ENCODE measurements at regions not wholly inside any gene's neighbourhood (a gene's known extent, or its start where the extent isn't known, plus 50 kb on each side); places are given as distances from the start of the nearest gene placed in this dataset.

DNA sequence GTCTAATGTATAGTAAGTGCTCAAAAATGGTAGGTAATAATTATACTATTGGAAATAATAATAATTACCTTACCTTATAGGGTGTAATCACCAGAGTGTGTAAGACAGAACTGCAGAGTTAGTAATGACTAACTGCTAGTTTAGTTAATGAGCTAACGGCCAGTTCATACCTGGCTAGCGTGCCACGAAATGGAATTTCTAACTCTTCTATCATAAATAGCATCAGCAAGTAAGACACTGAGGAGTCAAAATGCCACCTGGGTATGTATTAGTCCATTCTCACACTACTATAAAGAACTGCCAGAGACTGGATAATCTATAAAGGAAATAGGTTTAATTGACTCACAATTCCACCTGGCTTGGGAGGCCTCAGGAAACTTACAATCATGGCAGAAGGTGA lies 63.4 kb upstream of the CEP85L start:
- Histone ChIP-seq H3K4me1 (ENCODE audit: insufficient read depth) (peaks cover 5% of the 10 kb centered on the region), H3K27ac (no peak overlapping the region), H3K4me2 (no peak overlapping the region), H2AFZ (no peak overlapping the region), H3K79me2 (no peaks in the 10 kb centered on the region), H4K20me1 (ENCODE audit: insufficient read depth, poor library complexity, severe bottlenecking) (no peaks in the 10 kb centered on the region), H3K4me3 (no peak overlapping the region), H3K36me3 (replicated peaks; ENCODE audit: insufficient read depth, low read depth) (no peaks in the 10 kb centered on the region), H3K9me3 (ENCODE audit: low read depth) (no peaks in the 10 kb centered on the region), H3K9me2 (replicated peaks; ENCODE audit: insufficient read depth) (no peaks in the 10 kb centered on the region), H3K27me3 (no peaks in the 10 kb centered on the region)
- TF ChIP-seq EZH2 (IDR thresholded peaks at IDR 0.05; ENCODE audit: borderline replicate concordance) (no peak), EZH2phosphoT487 (IDR thresholded peaks at IDR 0.05; ENCODE audit: low read depth, severe bottlenecking, unreplicated experiment) (no peak)
- TF ChIP-seq, protein P1, sequence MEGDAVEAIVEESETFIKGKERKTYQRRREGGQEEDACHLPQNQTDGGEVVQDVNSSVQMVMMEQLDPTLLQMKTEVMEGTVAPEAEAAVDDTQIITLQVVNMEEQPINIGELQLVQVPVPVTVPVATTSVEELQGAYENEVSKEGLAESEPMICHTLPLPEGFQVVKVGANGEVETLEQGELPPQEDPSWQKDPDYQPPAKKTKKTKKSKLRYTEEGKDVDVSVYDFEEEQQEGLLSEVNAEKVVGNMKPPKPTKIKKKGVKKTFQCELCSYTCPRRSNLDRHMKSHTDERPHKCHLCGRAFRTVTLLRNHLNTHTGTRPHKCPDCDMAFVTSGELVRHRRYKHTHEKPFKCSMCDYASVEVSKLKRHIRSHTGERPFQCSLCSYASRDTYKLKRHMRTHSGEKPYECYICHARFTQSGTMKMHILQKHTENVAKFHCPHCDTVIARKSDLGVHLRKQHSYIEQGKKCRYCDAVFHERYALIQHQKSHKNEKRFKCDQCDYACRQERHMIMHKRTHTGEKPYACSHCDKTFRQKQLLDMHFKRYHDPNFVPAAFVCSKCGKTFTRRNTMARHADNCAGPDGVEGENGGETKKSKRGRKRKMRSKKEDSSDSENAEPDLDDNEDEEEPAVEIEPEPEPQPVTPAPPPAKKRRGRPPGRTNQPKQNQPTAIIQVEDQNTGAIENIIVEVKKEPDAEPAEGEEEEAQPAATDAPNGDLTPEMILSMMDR (IDR thresholded peaks at IDR 0.05; ENCODE audit: poor library complexity) = no peak
- 99% methylated on average over 3 of the region's 3 CpGs for WGBS (ENCODE audit: low lambda C conversion rate, missing lambda C conversion rate)
- no peak for DNase-seq (ENCODE audit: low spot score)

DNA sequence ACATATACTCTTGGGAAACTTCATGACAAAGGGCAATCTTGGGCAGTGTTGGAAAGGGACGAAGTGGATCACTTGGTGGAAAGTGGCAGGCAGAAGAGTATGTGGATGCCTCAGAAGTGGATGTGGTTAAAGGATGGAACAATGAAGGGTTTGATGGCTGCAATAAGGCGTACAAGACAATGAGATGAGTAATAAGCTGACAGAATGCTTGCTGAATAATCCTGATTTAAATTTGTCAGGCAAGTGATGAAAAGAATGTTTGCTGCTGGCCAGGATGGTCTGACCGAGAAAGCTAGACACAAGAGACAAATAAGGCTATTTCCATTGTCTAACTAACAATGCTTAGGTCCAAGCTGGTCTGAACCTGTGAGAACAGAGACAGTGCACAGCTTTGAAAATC lies 61.6 kb upstream of the CEP85L start:
- peaks cover 17% of the 10 kb centered on the region for H3K4me1 ChIP-seq (ENCODE audit: insufficient read depth)
- DNase-seq (ENCODE audit: low spot score) = no peak
- WGBS (ENCODE audit: low lambda C conversion rate, missing lambda C conversion rate) = 83% methylated on average over 3 of the region's 3 CpGs
- TF ChIP-seq EZH2 (IDR thresholded peaks at IDR 0.05; ENCODE audit: borderline replicate concordance) = no peak
- no peak for TF ChIP-seq EZH2phosphoT487 (IDR thresholded peaks at IDR 0.05; ENCODE audit: low read depth, severe bottlenecking, unreplicated experiment)
- TF ChIP-seq, protein P1 (IDR thresholded peaks at IDR 0.05; ENCODE audit: poor library complexity) = no peak
- H4K20me1 ChIP-seq (ENCODE audit: insufficient read depth, poor library complexity, severe bottlenecking) = no peaks in the 10 kb centered on the region
- H3K27me3 ChIP-seq = no peaks in the 10 kb centered on the region
- H3K9me2 ChIP-seq (replicated peaks; ENCODE audit: insufficient read depth) = no peaks in the 10 kb centered on the region
- no peak overlapping the region for H3K27ac ChIP-seq
- no peak overlapping the region for H3K4me3 ChIP-seq
- no peak overlapping the region for H3K4me2 ChIP-seq
- H2AFZ ChIP-seq = no peak overlapping the region
- no peaks in the 10 kb centered on the region for H3K9me3 ChIP-seq (ENCODE audit: low read depth)
- H3K79me2 ChIP-seq = no peaks in the 10 kb centered on the region
- no peaks in the 10 kb centered on the region for H3K36me3 ChIP-seq (replicated peaks; ENCODE audit: insufficient read depth, low read depth)

DNA sequence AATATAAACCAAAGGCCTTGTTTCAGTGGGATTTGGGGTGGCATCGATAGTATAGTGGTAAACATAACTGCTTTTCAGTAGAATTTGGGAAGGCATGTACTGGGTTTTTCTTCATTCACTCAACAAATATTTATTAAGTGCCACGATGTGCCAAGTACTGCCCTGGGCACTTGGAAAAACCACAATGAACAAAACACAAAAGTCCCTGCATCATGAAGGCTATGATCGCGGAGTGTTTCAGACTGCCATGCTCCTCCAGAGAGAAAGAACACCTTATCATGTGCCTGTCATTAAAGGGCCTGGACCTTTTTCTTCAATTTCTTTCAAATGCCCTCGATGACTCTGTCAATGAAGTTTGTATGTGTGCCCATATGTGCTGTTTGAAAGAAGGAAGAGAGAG lies 59.2 kb upstream of the CEP85L start:
- H3K36me3 ChIP-seq (replicated peaks; ENCODE audit: insufficient read depth, low read depth) = no peaks in the 10 kb centered on the region
- H3K9me2 ChIP-seq (replicated peaks; ENCODE audit: insufficient read depth) = no peaks in the 10 kb centered on the region
- peaks cover 17% of the 10 kb centered on the region for H3K4me1 ChIP-seq (ENCODE audit: insufficient read depth)
- H3K27ac ChIP-seq = no peak overlapping the region
- DNase-seq (ENCODE audit: low spot score) = no peak
- H2AFZ ChIP-seq = no peak overlapping the region
- TF ChIP-seq EZH2 (IDR thresholded peaks at IDR 0.05; ENCODE audit: borderline replicate concordance) (no peak), EZH2phosphoT487 (IDR thresholded peaks at IDR 0.05; ENCODE audit: low read depth, severe bottlenecking, unreplicated experiment) (no peak)
- TF ChIP-seq, protein P1 (IDR thresholded peaks at IDR 0.05; ENCODE audit: poor library complexity) = no peak
- H4K20me1 ChIP-seq (ENCODE audit: insufficient read depth, poor library complexity, severe bottlenecking) = no peaks in the 10 kb centered on the region
- H3K79me2 ChIP-seq = no peaks in the 10 kb centered on the region
- no peak overlapping the region for H3K4me2 ChIP-seq
- no peaks in the 10 kb centered on the region for H3K27me3 ChIP-seq
- H3K4me3 ChIP-seq = no peak overlapping the region
- 88% methylated on average over 5 of the region's 5 CpGs for WGBS (ENCODE audit: low lambda C conversion rate, missing lambda C conversion rate)
- H3K9me3 ChIP-seq (ENCODE audit: low read depth) = no peaks in the 10 kb centered on the region

DNA sequence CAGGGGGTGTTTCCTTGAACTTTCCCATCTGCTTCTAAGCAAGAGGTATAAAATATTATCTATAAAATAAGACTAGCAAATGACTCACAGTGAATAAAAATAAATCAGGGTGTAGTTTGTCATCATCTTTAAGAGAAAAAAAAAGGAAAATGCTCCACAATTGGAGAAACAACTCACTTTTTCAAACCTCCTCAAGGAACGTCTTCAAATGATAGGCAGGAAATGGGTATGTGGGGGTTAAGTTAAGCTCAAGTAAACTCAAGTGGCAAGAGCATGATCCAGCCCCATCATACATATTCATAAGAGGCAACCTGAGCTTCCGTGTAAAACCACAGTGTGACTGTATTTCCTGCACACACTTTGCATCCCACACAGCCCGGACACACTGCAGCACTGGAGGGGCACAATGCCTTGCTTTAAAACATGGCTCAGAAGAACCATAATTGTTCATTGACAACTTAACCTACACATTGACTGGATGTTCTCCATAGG lies 58.5 kb upstream of the CEP85L start:
- no peak overlapping the region for H3K4me3 ChIP-seq
- no peaks in the 10 kb centered on the region for H3K36me3 ChIP-seq (replicated peaks; ENCODE audit: insufficient read depth, low read depth)
- no peak for TF ChIP-seq EZH2 (IDR thresholded peaks at IDR 0.05; ENCODE audit: borderline replicate concordance)
- TF ChIP-seq, protein P1 (IDR thresholded peaks at IDR 0.05; ENCODE audit: poor library complexity) = no peak
- no peak for TF ChIP-seq EZH2phosphoT487 (IDR thresholded peaks at IDR 0.05; ENCODE audit: low read depth, severe bottlenecking, unreplicated experiment)
- H3K79me2 ChIP-seq = no peaks in the 10 kb centered on the region
- peaks cover 17% of the 10 kb centered on the region for H3K4me1 ChIP-seq (ENCODE audit: insufficient read depth)
- no peaks in the 10 kb centered on the region for H3K9me3 ChIP-seq (ENCODE audit: low read depth)
- peak overlapping the region; percentile 53 for H3K27ac ChIP-seq
- H4K20me1 ChIP-seq (ENCODE audit: insufficient read depth, poor library complexity, severe bottlenecking) = no peaks in the 10 kb centered on the region
- H3K9me2 ChIP-seq (replicated peaks; ENCODE audit: insufficient read depth) = no peaks in the 10 kb centered on the region
- peak overlapping the region; percentile 7 for H2AFZ ChIP-seq
- no peaks in the 10 kb centered on the region for H3K27me3 ChIP-seq
- WGBS (ENCODE audit: low lambda C conversion rate, missing lambda C conversion rate) = 19% methylated on average over 3 of the region's 3 CpGs
- DNase-seq (ENCODE audit: low spot score) = no peak
- H3K4me2 ChIP-seq = peak overlapping the region; percentile 67

Data from hepatocyte (in vitro differentiated cells).